KMS-11 (cell line): ENCODE measurements at regions not wholly inside any gene's neighbourhood (a gene's known extent, or its start where the extent isn't known, plus 50 kb on each side); places are given as distances from the start of the nearest gene placed in this dataset.

Experiments used
- H2AFZ ChIP-seq: fragments of 200-600 bp; sonication (generic); 2 replicates; pipeline ENCODE4 v1.6.1; 2016; ENCODE audit warnings: antibody characterized with exemption, mixed run types, low read depth
- H3K27ac ChIP-seq: fragments of 200-600 bp; sonication (generic); 2 replicates; pipeline ENCODE4 v1.6.1; 2016; ENCODE audit warnings: mild to moderate bottlenecking, mixed run types
- H3K27me3 ChIP-seq: fragments of 200-600 bp; sonication (generic); 2 replicates; pipeline ENCODE4 v1.6.1; 2017; ENCODE audit warnings: mild to moderate bottlenecking, low read depth, mixed run types, moderate library complexity; ENCODE audit not compliant: insufficient read depth
- H3K36me3 ChIP-seq: fragments of 200-600 bp; sonication (generic); 2 replicates; pipeline ENCODE4 v1.6.1; 2017; ENCODE audit warnings: mild to moderate bottlenecking, mixed run types; ENCODE audit not compliant: insufficient read depth
- H3K4me1 ChIP-seq: fragments of 200-600 bp; sonication (generic); 2 replicates; pipeline ENCODE4 v1.6.1; 2016; ENCODE audit warnings: mild to moderate bottlenecking, low read depth, mixed run types; ENCODE audit not compliant: poor library complexity, severe bottlenecking
- H3K4me2 ChIP-seq: fragments of 200-600 bp; sonication (generic); 2 replicates; pipeline ENCODE4 v1.7.0; 2016; ENCODE audit warnings: mild to moderate bottlenecking, mixed run types
- H3K4me3 ChIP-seq: fragments of 200-600 bp; sonication (generic); IDR thresholded peaks from 2 replicates; pipeline ENCODE4 v1.6.1; 2017; ENCODE audit warnings: low read depth, low read length, mixed read lengths; ENCODE audit not compliant: insufficient read depth
- H3K79me2 ChIP-seq: fragments of 200-600 bp; sonication (generic); 2 replicates; pipeline ENCODE4 v1.6.1; 2016; ENCODE audit warnings: low read depth, mixed run types; ENCODE audit not compliant: insufficient read depth
- H3K9ac ChIP-seq: fragments of 200-600 bp; sonication (generic); 2 replicates; pipeline ENCODE4 v1.6.1; 2016; ENCODE audit warnings: mild to moderate bottlenecking, mixed run types
- H4K20me1 ChIP-seq: fragments of 200-600 bp; sonication (generic); 2 replicates; pipeline ENCODE4 v1.6.1; 2016; ENCODE audit warnings: mild to moderate bottlenecking, mixed run types; ENCODE audit not compliant: insufficient read depth
- TF ChIP-seq, protein P1 (sequence below): fragments of 200-600 bp; sonication (generic); conservative IDR thresholded peaks from 2 replicates; pipeline ENCODE4 v1.6.1; 2017; ENCODE audit warnings: low read depth, mild to moderate bottlenecking, antibody characterized with exemption, low read length, moderate library complexity, mixed read lengths

DNA sequence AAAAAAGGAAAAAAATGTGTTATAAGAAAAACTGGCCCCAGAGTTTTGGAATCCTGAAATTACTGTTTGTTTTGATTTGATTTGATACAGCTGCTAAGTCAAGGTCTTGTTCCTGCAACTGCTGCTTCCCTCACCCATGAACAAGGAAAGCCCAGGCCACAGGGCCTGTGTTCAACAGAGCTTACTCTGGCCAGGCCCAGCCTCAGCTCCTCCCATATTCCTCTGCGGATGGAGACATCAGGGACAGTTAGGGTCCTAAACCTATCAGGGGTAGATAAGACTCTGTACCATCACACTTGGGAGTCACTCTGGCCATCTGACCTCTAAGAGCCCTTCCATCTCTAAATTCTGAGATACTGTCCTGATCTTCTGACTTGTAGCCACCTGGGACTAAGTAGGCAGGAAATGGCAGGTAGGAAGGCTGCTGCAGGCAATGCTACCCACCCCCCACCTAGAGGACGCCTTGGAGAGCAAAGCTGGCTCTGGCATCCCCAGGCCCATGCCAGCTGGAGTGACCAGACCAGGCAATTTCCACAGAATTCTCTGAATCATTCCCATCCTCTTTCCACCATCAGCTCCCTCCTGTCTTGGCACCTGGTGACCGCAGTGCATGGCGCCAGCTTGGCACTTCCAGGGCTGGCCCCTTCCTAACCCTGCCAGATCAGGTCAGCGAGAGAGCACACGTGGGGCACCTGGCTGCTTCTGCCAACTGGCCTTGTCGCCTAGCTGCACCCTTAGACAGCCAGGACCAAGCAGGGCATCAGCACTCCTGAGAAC is 58.0 kb upstream of the TMEM33 start:
- H3K9ac ChIP-seq = no peak overlapping the region
- no peaks in the 10 kb centered on the region for H3K27me3 ChIP-seq
- H2AFZ ChIP-seq = no peak overlapping the region
- H3K4me1 ChIP-seq = no peaks in the 10 kb centered on the region
- no peaks in the 10 kb centered on the region for H4K20me1 ChIP-seq
- H3K36me3 ChIP-seq = no peaks in the 10 kb centered on the region
- no peak overlapping the region for H3K4me3 ChIP-seq
- no peak overlapping the region for H3K27ac ChIP-seq
- no peak overlapping the region for H3K4me2 ChIP-seq
- TF ChIP-seq, protein P1, sequence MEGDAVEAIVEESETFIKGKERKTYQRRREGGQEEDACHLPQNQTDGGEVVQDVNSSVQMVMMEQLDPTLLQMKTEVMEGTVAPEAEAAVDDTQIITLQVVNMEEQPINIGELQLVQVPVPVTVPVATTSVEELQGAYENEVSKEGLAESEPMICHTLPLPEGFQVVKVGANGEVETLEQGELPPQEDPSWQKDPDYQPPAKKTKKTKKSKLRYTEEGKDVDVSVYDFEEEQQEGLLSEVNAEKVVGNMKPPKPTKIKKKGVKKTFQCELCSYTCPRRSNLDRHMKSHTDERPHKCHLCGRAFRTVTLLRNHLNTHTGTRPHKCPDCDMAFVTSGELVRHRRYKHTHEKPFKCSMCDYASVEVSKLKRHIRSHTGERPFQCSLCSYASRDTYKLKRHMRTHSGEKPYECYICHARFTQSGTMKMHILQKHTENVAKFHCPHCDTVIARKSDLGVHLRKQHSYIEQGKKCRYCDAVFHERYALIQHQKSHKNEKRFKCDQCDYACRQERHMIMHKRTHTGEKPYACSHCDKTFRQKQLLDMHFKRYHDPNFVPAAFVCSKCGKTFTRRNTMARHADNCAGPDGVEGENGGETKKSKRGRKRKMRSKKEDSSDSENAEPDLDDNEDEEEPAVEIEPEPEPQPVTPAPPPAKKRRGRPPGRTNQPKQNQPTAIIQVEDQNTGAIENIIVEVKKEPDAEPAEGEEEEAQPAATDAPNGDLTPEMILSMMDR = no peak
- no peaks in the 10 kb centered on the region for H3K79me2 ChIP-seq

DNA sequence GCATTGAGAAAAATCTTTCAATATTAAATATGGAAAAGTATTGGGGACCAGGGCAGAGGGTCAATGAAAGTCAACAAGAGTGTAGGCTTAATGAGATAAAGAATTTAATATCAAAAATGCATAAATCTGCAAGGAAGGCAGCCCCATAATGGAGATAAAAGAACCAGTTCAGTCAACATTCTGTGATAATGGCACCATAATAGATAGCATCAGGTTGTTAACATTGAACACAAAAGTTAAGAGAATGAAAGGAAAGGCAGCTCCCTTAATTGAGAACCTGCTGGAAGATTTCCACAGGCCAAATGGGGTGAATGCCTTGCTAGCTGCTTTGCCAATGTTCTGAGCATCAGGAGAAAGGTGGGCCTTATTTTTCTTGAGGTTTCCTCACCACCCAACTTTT is 60.4 kb upstream of the TMEM33 start:
- no peak overlapping the region for H3K4me3 ChIP-seq
- no peak overlapping the region for H3K9ac ChIP-seq
- no peak overlapping the region for H2AFZ ChIP-seq
- H3K27ac ChIP-seq = no peak overlapping the region
- H4K20me1 ChIP-seq = no peaks in the 10 kb centered on the region
- H3K27me3 ChIP-seq = no peaks in the 10 kb centered on the region
- no peaks in the 10 kb centered on the region for H3K4me1 ChIP-seq
- H3K79me2 ChIP-seq = no peaks in the 10 kb centered on the region
- TF ChIP-seq, protein P1 = no peak
- no peaks in the 10 kb centered on the region for H3K36me3 ChIP-seq
- no peak overlapping the region for H3K4me2 ChIP-seq

DNA sequence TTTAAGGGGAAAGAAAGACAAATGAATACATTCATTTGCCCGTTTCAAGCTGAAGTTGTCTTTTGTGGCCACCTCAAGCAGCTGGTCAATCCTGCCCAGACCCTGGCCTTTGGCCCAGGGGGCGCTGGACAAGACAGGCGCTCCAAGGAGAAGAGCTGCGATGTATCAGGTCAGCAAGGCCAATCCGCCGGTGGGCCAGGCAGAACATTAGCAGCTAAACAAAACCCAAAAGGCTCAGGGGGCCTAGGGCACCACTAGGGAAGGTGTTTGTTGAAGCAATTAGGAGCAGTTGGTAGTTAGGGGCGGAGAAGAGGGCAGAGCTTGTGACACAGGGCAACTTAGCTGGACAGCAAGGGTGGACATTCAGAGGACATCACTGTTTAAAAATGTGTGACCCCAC is 60.8 kb upstream of the TMEM33 start:
- H4K20me1 ChIP-seq = no peaks in the 10 kb centered on the region
- no peak overlapping the region for H2AFZ ChIP-seq
- H3K4me1 ChIP-seq = no peaks in the 10 kb centered on the region
- H3K36me3 ChIP-seq = no peaks in the 10 kb centered on the region
- H3K79me2 ChIP-seq = no peaks in the 10 kb centered on the region
- H3K4me2 ChIP-seq = no peak overlapping the region
- no peak overlapping the region for H3K27ac ChIP-seq
- H3K9ac ChIP-seq = no peak overlapping the region
- H3K27me3 ChIP-seq = no peaks in the 10 kb centered on the region
- TF ChIP-seq, protein P1 = no peak
- H3K4me3 ChIP-seq = no peak overlapping the region

DNA sequence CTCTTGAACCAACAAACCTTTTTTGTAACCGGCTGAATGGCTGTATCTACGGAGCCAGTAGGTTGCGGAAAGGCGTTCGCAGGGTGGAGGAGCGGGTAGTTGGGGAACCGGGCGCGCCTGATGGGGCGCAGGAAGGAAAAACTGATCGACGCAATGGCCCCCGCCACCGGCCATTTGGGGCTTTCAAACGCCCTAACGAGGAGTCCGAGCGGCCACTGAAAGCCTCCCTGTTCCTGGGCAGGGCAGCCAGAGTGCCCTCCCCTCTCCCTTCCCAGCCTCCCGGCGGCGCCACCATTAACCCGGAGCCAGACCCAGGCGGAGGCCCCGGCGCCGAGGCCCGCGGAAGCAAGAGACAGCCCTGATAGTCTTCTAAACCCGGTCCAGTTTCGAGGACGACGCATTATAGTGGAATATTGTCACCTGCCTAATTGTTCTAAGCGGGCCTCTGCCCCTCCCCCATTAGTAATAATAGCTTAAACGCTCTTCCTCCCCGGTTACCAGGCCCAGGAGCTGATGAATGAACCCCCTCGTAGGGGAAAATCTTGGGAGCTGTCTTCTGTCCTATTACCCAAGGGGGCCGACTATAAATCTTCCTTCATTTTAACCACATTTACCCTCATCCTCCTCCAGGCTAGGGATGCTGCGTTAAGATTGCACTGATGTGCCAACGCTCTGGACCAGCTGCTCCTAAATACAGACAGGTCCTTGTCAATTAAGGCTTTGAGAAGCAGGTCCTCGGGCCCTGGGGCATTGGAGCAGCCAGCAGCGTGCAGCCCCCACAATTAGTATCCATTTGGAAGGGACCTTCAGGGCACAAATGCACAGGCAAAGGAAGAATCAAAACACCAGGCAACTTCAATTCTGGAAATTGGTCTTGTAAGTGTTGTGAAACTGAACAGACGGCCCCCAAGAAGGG is 61.6 kb upstream of the TMEM33 start:
- Histone ChIP-seq H3K79me2 (no peaks in the 10 kb centered on the region), H3K27me3 (no peaks in the 10 kb centered on the region), H3K4me3 (no peak overlapping the region), H2AFZ (no peak overlapping the region), H3K36me3 (no peaks in the 10 kb centered on the region), H3K4me1 (no peaks in the 10 kb centered on the region), H3K4me2 (no peak overlapping the region), H3K27ac (no peak overlapping the region), H4K20me1 (no peaks in the 10 kb centered on the region), H3K9ac (no peak overlapping the region)
- TF ChIP-seq, protein P1 = no peak
